ENCODE measurements at regions not wholly inside any gene's neighbourhood (a gene's known extent, or its start where the extent isn't known, plus 50 kb on each side); places are given as distances from the start of the nearest gene placed in this dataset.

GRCh38 chr11:70776914-70777532 is 378.7 kb downstream of the CTTN start:
- TF ChIP-seq CTCF (IDR thresholded peaks at IDR 0.05): no peak
- no peak for TF ChIP-seq POLR2A (IDR thresholded peaks at IDR 0.05)
